HL-60 (cell line): ENCODE measurements at regions not wholly inside any gene's neighbourhood (a gene's known extent, or its start where the extent isn't known, plus 50 kb on each side); places are given as distances from the start of the nearest gene placed in this dataset.

ENCODE experiments used
- DNase-seq, 2 experiments: peaks; one replicate each; pipeline ENCODE4 v3.0.0-alpha.2; 2010 to 2020; ENCODE audit warnings: low read depth in 1 of 2, low spot score in 1 of 2
- H3K27ac ChIP-seq: fragments of 250-450 bp; sonication (Bioruptor Pico); replicated peaks from 2 replicates; pipeline ENCODE4 v1.5.1; 2020; ENCODE audit warnings: mild to moderate bottlenecking, moderate library complexity
- H3K27me3 ChIP-seq: fragments of 250-450 bp; sonication (Bioruptor Pico); 2 replicates; pipeline ENCODE4 v1.5.1; 2021; ENCODE audit warnings: mild to moderate bottlenecking, moderate library complexity; ENCODE audit not compliant: insufficient read depth, poor library complexity, severe bottlenecking
- H3K4me3 ChIP-seq: replicated peaks from 2 replicates; pipeline ENCODE4 v1.5.1; 2011; ENCODE audit warnings: mild to moderate bottlenecking, control low read depth, low read length; ENCODE audit not compliant: insufficient read depth
- GABPA ChIP-seq: IDR thresholded peaks from 2 replicates; pipeline ENCODE4 v1.6.1; 2012; ENCODE audit warnings: low read depth
- POLR2AphosphoS5 ChIP-seq: IDR thresholded peaks from 2 replicates; pipeline ENCODE4 v1.6.1; 2012; ENCODE audit warnings: low read depth
- SPI1 ChIP-seq: IDR thresholded peaks from 2 replicates; pipeline ENCODE4 v1.6.1; 2012; ENCODE audit warnings: low read depth, mild to moderate bottlenecking, borderline replicate concordance
- TF ChIP-seq, protein P1 (sequence below): IDR thresholded peaks from 2 replicates; pipeline ENCODE4 v1.6.1; 2012; ENCODE audit warnings: low read depth; ENCODE audit not compliant: insufficient replicate concordance
- TF ChIP-seq, protein P2 (sequence below): IDR thresholded peaks from one replicate; pipeline ENCODE4 v1.5.1; 2011; ENCODE audit warnings: low read length, control low read depth, inconsistent platforms; ENCODE audit not compliant: insufficient read depth

DNA sequence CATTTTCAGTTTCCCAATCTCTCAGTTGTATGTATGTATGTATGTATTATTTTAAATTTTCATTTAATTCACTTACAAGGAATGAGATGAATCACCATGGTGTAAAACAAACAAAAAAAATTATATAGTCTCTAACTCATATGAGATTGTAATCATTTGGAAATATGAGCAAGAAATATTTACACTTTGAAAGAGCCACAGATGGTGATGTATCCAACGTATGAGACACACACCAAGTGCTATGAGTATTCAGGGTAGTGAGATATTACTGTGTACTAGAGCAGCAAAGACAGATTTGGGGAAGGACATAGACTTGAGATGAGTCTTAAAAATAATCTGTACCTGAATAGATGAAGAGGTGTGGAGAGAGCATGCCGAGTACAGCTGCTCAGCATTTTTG, 1154.4 kb downstream of the RAPGEF2 start:
- Histone ChIP-seq H3K27ac (no peak overlapping the region), H3K4me3 (no peak overlapping the region), H3K27me3 (no peaks in the 10 kb centered on the region)
- no peak for DNase-seq
- TF ChIP-seq POLR2AphosphoS5: no peak
- TF ChIP-seq, protein P1, sequence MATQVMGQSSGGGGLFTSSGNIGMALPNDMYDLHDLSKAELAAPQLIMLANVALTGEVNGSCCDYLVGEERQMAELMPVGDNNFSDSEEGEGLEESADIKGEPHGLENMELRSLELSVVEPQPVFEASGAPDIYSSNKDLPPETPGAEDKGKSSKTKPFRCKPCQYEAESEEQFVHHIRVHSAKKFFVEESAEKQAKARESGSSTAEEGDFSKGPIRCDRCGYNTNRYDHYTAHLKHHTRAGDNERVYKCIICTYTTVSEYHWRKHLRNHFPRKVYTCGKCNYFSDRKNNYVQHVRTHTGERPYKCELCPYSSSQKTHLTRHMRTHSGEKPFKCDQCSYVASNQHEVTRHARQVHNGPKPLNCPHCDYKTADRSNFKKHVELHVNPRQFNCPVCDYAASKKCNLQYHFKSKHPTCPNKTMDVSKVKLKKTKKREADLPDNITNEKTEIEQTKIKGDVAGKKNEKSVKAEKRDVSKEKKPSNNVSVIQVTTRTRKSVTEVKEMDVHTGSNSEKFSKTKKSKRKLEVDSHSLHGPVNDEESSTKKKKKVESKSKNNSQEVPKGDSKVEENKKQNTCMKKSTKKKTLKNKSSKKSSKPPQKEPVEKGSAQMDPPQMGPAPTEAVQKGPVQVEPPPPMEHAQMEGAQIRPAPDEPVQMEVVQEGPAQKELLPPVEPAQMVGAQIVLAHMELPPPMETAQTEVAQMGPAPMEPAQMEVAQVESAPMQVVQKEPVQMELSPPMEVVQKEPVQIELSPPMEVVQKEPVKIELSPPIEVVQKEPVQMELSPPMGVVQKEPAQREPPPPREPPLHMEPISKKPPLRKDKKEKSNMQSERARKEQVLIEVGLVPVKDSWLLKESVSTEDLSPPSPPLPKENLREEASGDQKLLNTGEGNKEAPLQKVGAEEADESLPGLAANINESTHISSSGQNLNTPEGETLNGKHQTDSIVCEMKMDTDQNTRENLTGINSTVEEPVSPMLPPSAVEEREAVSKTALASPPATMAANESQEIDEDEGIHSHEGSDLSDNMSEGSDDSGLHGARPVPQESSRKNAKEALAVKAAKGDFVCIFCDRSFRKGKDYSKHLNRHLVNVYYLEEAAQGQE: no peak
- TF ChIP-seq, protein P2, sequence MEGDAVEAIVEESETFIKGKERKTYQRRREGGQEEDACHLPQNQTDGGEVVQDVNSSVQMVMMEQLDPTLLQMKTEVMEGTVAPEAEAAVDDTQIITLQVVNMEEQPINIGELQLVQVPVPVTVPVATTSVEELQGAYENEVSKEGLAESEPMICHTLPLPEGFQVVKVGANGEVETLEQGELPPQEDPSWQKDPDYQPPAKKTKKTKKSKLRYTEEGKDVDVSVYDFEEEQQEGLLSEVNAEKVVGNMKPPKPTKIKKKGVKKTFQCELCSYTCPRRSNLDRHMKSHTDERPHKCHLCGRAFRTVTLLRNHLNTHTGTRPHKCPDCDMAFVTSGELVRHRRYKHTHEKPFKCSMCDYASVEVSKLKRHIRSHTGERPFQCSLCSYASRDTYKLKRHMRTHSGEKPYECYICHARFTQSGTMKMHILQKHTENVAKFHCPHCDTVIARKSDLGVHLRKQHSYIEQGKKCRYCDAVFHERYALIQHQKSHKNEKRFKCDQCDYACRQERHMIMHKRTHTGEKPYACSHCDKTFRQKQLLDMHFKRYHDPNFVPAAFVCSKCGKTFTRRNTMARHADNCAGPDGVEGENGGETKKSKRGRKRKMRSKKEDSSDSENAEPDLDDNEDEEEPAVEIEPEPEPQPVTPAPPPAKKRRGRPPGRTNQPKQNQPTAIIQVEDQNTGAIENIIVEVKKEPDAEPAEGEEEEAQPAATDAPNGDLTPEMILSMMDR: no peak
- no peak for TF ChIP-seq SPI1
- TF ChIP-seq GABPA: no peak

DNA sequence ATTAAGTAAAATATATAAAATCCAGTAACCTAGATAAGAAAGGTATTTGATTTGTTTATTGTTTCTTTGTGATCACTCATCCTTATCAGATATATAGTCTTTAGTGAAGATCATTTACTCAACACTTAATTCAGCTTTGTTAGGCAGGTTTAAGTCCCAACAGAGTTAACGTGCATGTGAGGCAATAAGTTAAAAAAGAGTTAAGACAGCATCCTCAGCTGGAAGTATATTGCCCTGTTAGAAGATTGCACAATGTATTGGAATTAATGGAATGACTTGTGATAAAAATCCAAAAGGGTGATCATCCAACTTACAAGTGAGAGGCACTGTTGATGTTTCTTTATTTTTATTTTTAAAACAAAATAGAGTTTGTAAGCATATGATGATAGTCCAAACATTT, 1162.1 kb downstream of the RAPGEF2 start:
- Histone ChIP-seq H3K27ac (no peak overlapping the region), H3K4me3 (no peak overlapping the region), H3K27me3 (no peaks in the 10 kb centered on the region)
- DNase-seq: no peak
- TF ChIP-seq, protein P2: no peak
- TF ChIP-seq GABPA (no peak), POLR2AphosphoS5 (no peak)
- TF ChIP-seq, protein P1: no peak

DNA sequence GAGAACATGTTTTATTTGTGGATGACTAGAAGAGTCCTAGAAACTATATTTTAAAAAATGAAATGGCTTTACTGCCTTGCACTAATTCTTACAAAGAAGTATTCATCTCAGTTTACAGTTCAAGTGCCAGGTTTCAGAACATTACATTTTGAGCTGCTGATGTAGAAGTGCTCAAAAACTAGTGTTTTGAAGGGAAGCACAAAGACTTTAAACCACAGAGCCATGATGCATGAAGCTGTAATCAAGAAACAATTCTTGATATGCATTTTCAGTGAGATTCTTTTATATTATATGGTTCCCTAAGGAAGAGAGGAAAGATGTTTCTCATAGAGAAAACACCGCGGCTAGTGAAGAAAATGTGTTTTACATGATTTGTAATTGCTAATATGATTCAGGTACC, 1163.0 kb downstream of the RAPGEF2 start:
- TF ChIP-seq, protein P2: no peak
- TF ChIP-seq POLR2AphosphoS5 (no peak), GABPA (no peak), SPI1 (no peak)
- TF ChIP-seq, protein P1: no peak

More for the DNA sequence above, 1163.0 kb downstream of the RAPGEF2 start:
- Histone ChIP-seq H3K4me3 (no peak overlapping the region), H3K27me3 (no peaks in the 10 kb centered on the region), H3K27ac (no peak overlapping the region)
- DNase-seq: no peak
